CD4-positive, alpha-beta memory T cell (primary cell): ENCODE measurements at regions not wholly inside any gene's neighbourhood (a gene's known extent, or its start where the extent isn't known, plus 50 kb on each side); places are given as distances from the start of the nearest gene placed in this dataset.
"Not testable (repeated sequence)": the region's sequence is repeated elsewhere in the genome, so short reads cannot be mapped to it uniquely, and the experiment has no call there.

Source experiments
- CTCF ChIA-PET: fragments of 350-600 bp; sonication (Branson Sonifier 250); formaldehyde crosslinking; loops from one replicate; lab custom pipeline; 2021; ENCODE audit warnings: inconsistent platforms; ENCODE audit not compliant: partially characterized antibody; lab: Charles Lee
- POLR2A ChIA-PET: fragments of 350-600 bp; sonication (Branson Sonifier 250); formaldehyde crosslinking; loops from one replicate; lab custom pipeline; 2021; ENCODE audit not compliant: partially characterized antibody; lab: Charles Lee
- DNase-seq, 5 donors: peaks; one replicate each; pipeline versions ENCODE4 v3.0.0 to v3.0.0-alpha.2; 2020 to 2022; ENCODE audit warnings: mixed read lengths in 1 of 5
- H3K27ac ChIP-seq: one replicate; pipeline ENCODE4 v1.7.0; 2013; ENCODE audit warnings: low read depth, low read length
- H3K27me3 ChIP-seq: 2 replicates; pipeline ENCODE4 v1.7.0; 2013; ENCODE audit warnings: mild to moderate bottlenecking, low read length, moderate library complexity; ENCODE audit not compliant: insufficient read depth
- H3K36me3 ChIP-seq: 2 replicates; pipeline ENCODE4 v1.7.0; 2013; ENCODE audit warnings: mild to moderate bottlenecking, low read length, moderate library complexity; ENCODE audit not compliant: insufficient read depth
- H3K4me1 ChIP-seq: 2 replicates; pipeline ENCODE4 v1.7.0; 2013; ENCODE audit warnings: mild to moderate bottlenecking, low read length, moderate library complexity; ENCODE audit not compliant: insufficient read depth
- H3K4me3 ChIP-seq, 2 donors: one replicate each; pipeline ENCODE4 v1.7.0; 2013; ENCODE audit warnings: low read length in 2 of 2, mild to moderate bottlenecking in 1 of 2
- H3K9me3 ChIP-seq, 2 donors: one replicate each; pipeline ENCODE4 v1.7.0; 2013; ENCODE audit warnings: low read length in 2 of 2, control low read depth in 1 of 2; ENCODE audit not compliant: control insufficient read depth in 1 of 2
- H3K27ac Mint-ChIP-seq, 7 donors: one replicate each; pipeline ENCODE4 v1.8.0; 2020 to 2021; ENCODE audit warnings: mixed read lengths in 7 of 7, mild to moderate bottlenecking in 6 of 7, inconsistent platforms in 3 of 7, moderate library complexity in 3 of 7
- H3K27me3 Mint-ChIP-seq, 2 donors: one replicate each; pipeline ENCODE4 v1.8.0; 2020 to 2021; ENCODE audit warnings: mixed read lengths in 2 of 2
- H3K36me3 Mint-ChIP-seq, 2 donors: one replicate each; pipeline ENCODE4 v1.8.0; 2020 to 2021; ENCODE audit warnings: mixed read lengths in 2 of 2, inconsistent platforms in 1 of 2, mild to moderate bottlenecking in 1 of 2
- H3K4me1 Mint-ChIP-seq, 4 donors: one replicate each; pipeline ENCODE4 v1.8.0; 2020 to 2021; ENCODE audit warnings: mixed read lengths in 4 of 4, mild to moderate bottlenecking in 1 of 4
- H3K4me3 Mint-ChIP-seq, 8 donors: one replicate each; pipeline ENCODE4 v1.8.0; 2020 to 2021; ENCODE audit warnings: mixed read lengths in 8 of 8, mild to moderate bottlenecking in 7 of 8, moderate library complexity in 6 of 8, inconsistent platforms in 3 of 8
- H3K9me3 Mint-ChIP-seq, 8 donors: one replicate each; pipeline ENCODE4 v1.8.0; 2020 to 2021; ENCODE audit warnings: mixed read lengths in 8 of 8, mild to moderate bottlenecking in 5 of 8, inconsistent platforms in 3 of 8, moderate library complexity in 1 of 8
- intact Hi-C: fragments of 100-400 bp; cut with micrococcal nuclease; formaldehyde crosslinking; loops from one replicate; pipeline ENCODE4 v1.15.1; 2023

- Mint-ChIP-seq H3K36me3 (no peaks in the 10 kb centered on the region), H3K9me3 (no peaks in the 10 kb centered on the region), H3K4me3 (no peak overlapping the region), H3K27ac (no peak overlapping the region), H3K4me1 (no peaks in the 10 kb centered on the region), H3K27me3 (peaks cover 0 to 2% of the 10 kb centered on the region in 2 donors)
- intact Hi-C loops = no loop called here
- CTCF ChIA-PET = no interaction called here
- no peaks in the 10 kb centered on the region for H3K27me3 ChIP-seq
- H3K4me1 ChIP-seq = no peaks in the 10 kb centered on the region
- POLR2A ChIA-PET = no interaction called here
- H3K4me3 ChIP-seq = no peak overlapping the region
- H3K27ac ChIP-seq = no peak overlapping the region
- no peaks in the 10 kb centered on the region for H3K9me3 ChIP-seq
- no peak for DNase-seq
- no peaks in the 10 kb centered on the region for H3K36me3 ChIP-seq
Measured at GRCh38 chr1:200288226-200288625, 121.6 kb downstream of the ZNF281 start.

DNA sequence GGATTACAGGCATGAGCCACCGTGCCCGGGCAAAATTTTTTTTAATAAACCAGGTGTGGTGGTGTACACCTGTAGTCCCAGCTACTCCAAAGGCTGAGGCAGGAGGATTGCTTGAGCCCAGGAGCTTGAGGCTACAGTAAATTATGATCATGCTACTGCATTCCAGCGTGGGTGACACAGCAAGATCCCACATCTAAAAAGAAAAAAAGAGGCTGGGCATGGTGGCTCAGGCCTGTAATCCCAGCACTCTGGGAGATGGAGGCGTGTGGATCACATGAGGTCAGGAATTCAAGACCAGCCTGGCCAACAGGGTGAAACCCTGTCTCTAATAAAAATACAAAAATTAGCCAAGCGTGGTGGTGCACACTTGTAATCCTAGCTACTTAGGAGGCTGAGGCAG, 125.6 kb downstream of the ZNF281 start:
- H3K36me3 ChIP-seq, H3K27ac ChIP-seq, DNase-seq, H3K9me3 Mint-ChIP-seq, H3K4me1 ChIP-seq, POLR2A ChIA-PET, H3K4me3 ChIP-seq, H3K4me1 Mint-ChIP-seq, CTCF ChIA-PET, intact Hi-C loops, H3K9me3 ChIP-seq, H3K4me3 Mint-ChIP-seq, H3K27me3 Mint-ChIP-seq, H3K27me3 ChIP-seq, H3K27ac Mint-ChIP-seq, H3K36me3 Mint-ChIP-seq: not testable (repeated sequence)

- intact Hi-C loops = no loop called here
- no peak overlapping the region for H3K4me3 ChIP-seq
- no peaks in the 10 kb centered on the region for H3K9me3 ChIP-seq
- Mint-ChIP-seq H3K27me3 (peaks cover 2 to 3% of the 10 kb centered on the region in 2 donors), H3K4me1 (no peaks in the 10 kb centered on the region), H3K36me3 (no peaks in the 10 kb centered on the region), H3K27ac (no peak overlapping the region), H3K4me3 (no peak overlapping the region), H3K9me3 (no peaks in the 10 kb centered on the region)
- H3K27me3 ChIP-seq = no peaks in the 10 kb centered on the region
- ChIA-PET POLR2A (no interaction called here), CTCF (interaction anchor here (1.1 to 7.3 kb wide), 4 partner anchors 21 to 229 kb away, joined by 3 to 53 read pairs (median 27); no protein-coding TSS in a partner anchor)
- DNase-seq = no peak
- no peak overlapping the region for H3K27ac ChIP-seq
- no peaks in the 10 kb centered on the region for H3K4me1 ChIP-seq
- H3K36me3 ChIP-seq = no peaks in the 10 kb centered on the region
Measured at GRCh38 chr1:200282497-200283122, 127.2 kb downstream of the ZNF281 start.

GRCh38 chr1:200281201-200281835, 128.5 kb downstream of the ZNF281 start:
- H3K9me3 ChIP-seq = no peaks in the 10 kb centered on the region
- no peaks in the 10 kb centered on the region for H3K36me3 Mint-ChIP-seq
- no peak overlapping the region for H3K27ac Mint-ChIP-seq
- peaks cover 3 to 6% of the 10 kb centered on the region in 2 donors for H3K27me3 Mint-ChIP-seq
- H3K27ac ChIP-seq = no peak overlapping the region
- H3K4me3 Mint-ChIP-seq = no peak overlapping the region
- H3K4me3 ChIP-seq = no peak overlapping the region
- intact Hi-C loops = no loop called here
- CTCF ChIA-PET = interaction anchor here (0.8 to 7.3 kb wide), 8 partner anchors 15 to 231 kb away, joined by 3 to 53 read pairs (median 4); no protein-coding TSS in a partner anchor
- H3K4me1 Mint-ChIP-seq = no peaks in the 10 kb centered on the region
- no peaks in the 10 kb centered on the region for H3K9me3 Mint-ChIP-seq
- POLR2A ChIA-PET = no interaction called here
- H3K36me3 ChIP-seq = no peaks in the 10 kb centered on the region
- no peaks in the 10 kb centered on the region for H3K27me3 ChIP-seq
- no peaks in the 10 kb centered on the region for H3K4me1 ChIP-seq
- no peak for DNase-seq

- POLR2A ChIA-PET = no interaction called here
- no peak overlapping the region for H3K4me3 ChIP-seq
- intact Hi-C loops = loop anchor here (1.0 kb wide), 2 partner anchors 27 to 208 kb away; no protein-coding TSS in a partner anchor
- no peaks in the 10 kb centered on the region for H3K36me3 ChIP-seq
- H3K4me1 ChIP-seq = no peaks in the 10 kb centered on the region
- Mint-ChIP-seq H3K27ac (no peak overlapping the region), H3K27me3 (peaks cover 3 to 4% of the 10 kb centered on the region in 2 donors), H3K4me3 (no peak overlapping the region), H3K36me3 (no peaks in the 10 kb centered on the region), H3K4me1 (no peaks in the 10 kb centered on the region), H3K9me3 (no peaks in the 10 kb centered on the region)
- no peaks in the 10 kb centered on the region for H3K27me3 ChIP-seq
- CTCF ChIA-PET = interaction anchor here (0.7 to 7.3 kb wide), 21 partner anchors 13 to 250 kb away, joined by 3 to 53 read pairs (median 4); no protein-coding TSS in a partner anchor
- H3K9me3 ChIP-seq = no peaks in the 10 kb centered on the region
- H3K27ac ChIP-seq = no peak overlapping the region
- peak in 4 of 5 donors; percentile 3 to 24 (median 14) for DNase-seq
Measured at GRCh38 chr1:200279810-200280411, 129.9 kb downstream of the ZNF281 start.

- Histone ChIP-seq H3K4me1 (no peaks in the 10 kb centered on the region), H3K4me3 (no peak overlapping the region), H3K27me3 (no peaks in the 10 kb centered on the region), H3K9me3 (no peaks in the 10 kb centered on the region), H3K36me3 (no peaks in the 10 kb centered on the region), H3K27ac (no peak overlapping the region)
- POLR2A ChIA-PET = no interaction called here
- peaks cover 3 to 4% of the 10 kb centered on the region in 2 donors for H3K27me3 Mint-ChIP-seq
- intact Hi-C loops = loop anchor here (1.0 kb wide), 1 partner anchor 137 kb away; no protein-coding TSS in a partner anchor
- DNase-seq = no peak
- no peaks in the 10 kb centered on the region for H3K36me3 Mint-ChIP-seq
- H3K27ac Mint-ChIP-seq = no peak overlapping the region
- no peaks in the 10 kb centered on the region for H3K9me3 Mint-ChIP-seq
- H3K4me1 Mint-ChIP-seq = no peaks in the 10 kb centered on the region
- CTCF ChIA-PET = interaction anchor here (0.6 to 1.4 kb wide), 8 partner anchors 26 to 591 kb away, joined by 3 to 10 read pairs (median 3); no protein-coding TSS in a partner anchor
- H3K4me3 Mint-ChIP-seq = no peak overlapping the region
Measured at GRCh38 chr1:200275816-200276453, 133.9 kb downstream of the ZNF281 start.

GRCh38 chr1:200275415-200275814, 134.4 kb downstream of the ZNF281 start:
- Histone ChIP-seq H3K27me3 (no peaks in the 10 kb centered on the region), H3K36me3 (no peaks in the 10 kb centered on the region), H3K9me3 (no peaks in the 10 kb centered on the region), H3K27ac (no peak overlapping the region), H3K4me1 (no peaks in the 10 kb centered on the region), H3K4me3 (no peak overlapping the region)
- H3K4me1 Mint-ChIP-seq = no peaks in the 10 kb centered on the region
- no peaks in the 10 kb centered on the region for H3K36me3 Mint-ChIP-seq
- peaks cover 3 to 4% of the 10 kb centered on the region in 2 donors for H3K27me3 Mint-ChIP-seq
- DNase-seq = no peak
- H3K27ac Mint-ChIP-seq = peak overlapping the region in 2 of 7 donors; percentile 8 to 58
- no peak overlapping the region for H3K4me3 Mint-ChIP-seq
- ChIA-PET POLR2A (no interaction called here), CTCF (interaction anchor here (0.7 to 1.3 kb wide), 5 partner anchors 10 to 130 kb away, joined by 3 to 4 read pairs (median 3); no protein-coding TSS in a partner anchor)
- intact Hi-C loops = no loop called here
- H3K9me3 Mint-ChIP-seq = no peaks in the 10 kb centered on the region
